ENCODE measurements at regions not wholly inside any gene's neighbourhood (a gene's known extent, or its start where the extent isn't known, plus 50 kb on each side); places are given as distances from the start of the nearest gene placed in this dataset.

DNA sequence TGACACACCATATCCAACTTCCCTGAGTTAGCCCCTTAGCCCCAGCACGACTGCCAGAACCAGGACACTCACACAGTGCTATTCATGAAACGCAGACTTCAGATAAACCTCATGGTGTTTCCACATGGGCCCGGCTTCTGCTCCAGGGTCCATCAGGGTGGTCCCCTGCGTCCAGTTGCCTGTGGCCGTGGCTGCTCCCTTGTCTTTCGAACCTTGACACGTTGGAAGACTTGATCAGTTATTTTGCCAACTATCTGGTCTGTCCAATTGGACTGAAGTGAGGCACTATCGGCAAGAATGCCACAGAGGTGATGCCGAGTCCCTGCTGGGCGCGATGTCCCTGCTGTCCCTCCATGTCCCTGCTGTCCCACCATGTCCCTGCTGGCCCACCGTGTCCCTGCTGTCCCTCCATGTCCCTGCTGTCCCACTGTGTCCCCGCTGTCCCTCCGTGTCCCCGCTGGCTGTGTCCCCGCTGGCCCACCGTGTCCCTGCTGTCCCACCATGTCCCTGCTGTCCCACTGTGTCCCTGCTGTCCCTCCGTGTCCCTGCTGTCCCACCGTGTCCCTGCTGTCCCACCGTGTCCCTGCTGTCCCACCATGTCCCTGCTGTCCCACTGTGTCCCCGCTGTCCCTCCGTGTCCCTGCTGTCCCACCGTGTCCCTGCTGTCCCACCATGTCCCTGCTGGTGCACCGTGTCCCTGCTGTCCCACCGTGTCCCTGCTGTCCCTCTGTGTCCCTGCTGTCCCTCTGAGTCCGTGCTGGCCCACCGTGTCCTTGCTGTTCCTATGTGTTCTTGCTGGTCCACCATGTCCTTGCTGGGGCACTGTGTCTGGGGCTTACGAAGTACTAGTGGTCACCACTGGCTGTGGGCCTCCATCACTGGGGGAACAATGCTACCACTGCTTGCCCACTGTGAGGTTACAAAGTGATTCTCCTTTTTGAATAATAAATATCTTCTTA, 251.4 kb downstream of the DLL1 start:
- TF ChIP-seq, protein P1, sequence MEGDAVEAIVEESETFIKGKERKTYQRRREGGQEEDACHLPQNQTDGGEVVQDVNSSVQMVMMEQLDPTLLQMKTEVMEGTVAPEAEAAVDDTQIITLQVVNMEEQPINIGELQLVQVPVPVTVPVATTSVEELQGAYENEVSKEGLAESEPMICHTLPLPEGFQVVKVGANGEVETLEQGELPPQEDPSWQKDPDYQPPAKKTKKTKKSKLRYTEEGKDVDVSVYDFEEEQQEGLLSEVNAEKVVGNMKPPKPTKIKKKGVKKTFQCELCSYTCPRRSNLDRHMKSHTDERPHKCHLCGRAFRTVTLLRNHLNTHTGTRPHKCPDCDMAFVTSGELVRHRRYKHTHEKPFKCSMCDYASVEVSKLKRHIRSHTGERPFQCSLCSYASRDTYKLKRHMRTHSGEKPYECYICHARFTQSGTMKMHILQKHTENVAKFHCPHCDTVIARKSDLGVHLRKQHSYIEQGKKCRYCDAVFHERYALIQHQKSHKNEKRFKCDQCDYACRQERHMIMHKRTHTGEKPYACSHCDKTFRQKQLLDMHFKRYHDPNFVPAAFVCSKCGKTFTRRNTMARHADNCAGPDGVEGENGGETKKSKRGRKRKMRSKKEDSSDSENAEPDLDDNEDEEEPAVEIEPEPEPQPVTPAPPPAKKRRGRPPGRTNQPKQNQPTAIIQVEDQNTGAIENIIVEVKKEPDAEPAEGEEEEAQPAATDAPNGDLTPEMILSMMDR (IDR thresholded peaks at IDR 0.05): no peak
- TF ChIP-seq POLR2AphosphoS5 (IDR thresholded peaks at IDR 0.05) (no peak), EP300 (IDR thresholded peaks at IDR 0.05) (no peak), POLR2A (IDR thresholded peaks at IDR 0.05) (no peak)
